CD4-positive, alpha-beta T cell treated with Interleukin-6 at 100 ng/mL for 8 hours (primary cell): ENCODE measurements at regions not wholly inside any gene's neighbourhood (a gene's known extent, or its start where the extent isn't known, plus 50 kb on each side); places are given as distances from the start of the nearest gene placed in this dataset.

ENCODE experiments used
- DNase-seq: peaks from one replicate; pipeline ENCODE4 v3.0.0-alpha.2; 2020; ENCODE audit warnings: mixed read lengths, low spot score

- DNase-seq, result no peak
Measured at GRCh38 chr2:16615687-16616615, 49.7 kb downstream of the CYRIA start.

GRCh38 chr2:16615246-16615645 lies 50.4 kb downstream of the CYRIA start:
- DNase-seq, result no peak

GRCh38 chr2:16614314-16614860 lies 51.2 kb downstream of the CYRIA start:
- DNase-seq, result no peak

GRCh38 chr2:16613539-16614011 lies 52.1 kb downstream of the CYRIA start:
- DNase-seq, result no peak

- no peak for DNase-seq
Measured at GRCh38 chr2:16612490-16612889, 53.1 kb downstream of the CYRIA start.

GRCh38 chr2:16609786-16610185 lies 55.8 kb downstream of the CYRIA start:
- DNase-seq, result no peak

- peak; percentile 77 for DNase-seq
Measured at GRCh38 chr2:16608661-16609643, 56.7 kb downstream of the CYRIA start.

- no peak for DNase-seq
Measured at GRCh38 chr2:16607301-16607700, 58.3 kb downstream of the CYRIA start.

GRCh38 chr2:16604236-16604635 lies 61.4 kb downstream of the CYRIA start:
- DNase-seq, result no peak

- DNase-seq, result no peak
Measured at GRCh38 chr2:16591370-16591933, 74.2 kb downstream of the CYRIA start.

GRCh38 chr2:16589465-16589864 lies 76.2 kb downstream of the CYRIA start:
- DNase-seq, result no peak

- no peak for DNase-seq
Measured at GRCh38 chr2:16588565-16588964, 77.1 kb downstream of the CYRIA start.

GRCh38 chr2:16587601-16588000 lies 78.0 kb downstream of the CYRIA start:
- no peak for DNase-seq

- no peak for DNase-seq
Measured at GRCh38 chr2:16584824-16585540, 80.7 kb downstream of the CYRIA start.

- no peak for DNase-seq
Measured at GRCh38 chr2:16584084-16584483, 81.5 kb downstream of the CYRIA start.

- no peak for DNase-seq
Measured at GRCh38 chr2:16581241-16581640, 84.4 kb downstream of the CYRIA start.

GRCh38 chr2:16578081-16578480 lies 87.6 kb downstream of the CYRIA start:
- no peak for DNase-seq

GRCh38 chr2:16570516-16570915 lies 95.1 kb downstream of the CYRIA start:
- no peak for DNase-seq

GRCh38 chr2:16568998-16569784 lies 96.4 kb downstream of the CYRIA start:
- no peak for DNase-seq

GRCh38 chr2:16566701-16567100 lies 98.9 kb downstream of the CYRIA start:
- DNase-seq, result no peak
